Hematopoietic multipotent progenitor cell treated with erythropoietin and hydrocortisone succinate and interleukin-3 and kit ligand, for 6 days (in vitro differentiated cells): ENCODE measurements at regions not wholly inside any gene's neighbourhood (a gene's known extent, or its start where the extent isn't known, plus 50 kb on each side); places are given as distances from the start of the nearest gene placed in this dataset.

Experiments
- DNase-seq: peaks from one replicate; pipeline ENCODE4 v3.0.0-alpha.2; 2015

DNA sequence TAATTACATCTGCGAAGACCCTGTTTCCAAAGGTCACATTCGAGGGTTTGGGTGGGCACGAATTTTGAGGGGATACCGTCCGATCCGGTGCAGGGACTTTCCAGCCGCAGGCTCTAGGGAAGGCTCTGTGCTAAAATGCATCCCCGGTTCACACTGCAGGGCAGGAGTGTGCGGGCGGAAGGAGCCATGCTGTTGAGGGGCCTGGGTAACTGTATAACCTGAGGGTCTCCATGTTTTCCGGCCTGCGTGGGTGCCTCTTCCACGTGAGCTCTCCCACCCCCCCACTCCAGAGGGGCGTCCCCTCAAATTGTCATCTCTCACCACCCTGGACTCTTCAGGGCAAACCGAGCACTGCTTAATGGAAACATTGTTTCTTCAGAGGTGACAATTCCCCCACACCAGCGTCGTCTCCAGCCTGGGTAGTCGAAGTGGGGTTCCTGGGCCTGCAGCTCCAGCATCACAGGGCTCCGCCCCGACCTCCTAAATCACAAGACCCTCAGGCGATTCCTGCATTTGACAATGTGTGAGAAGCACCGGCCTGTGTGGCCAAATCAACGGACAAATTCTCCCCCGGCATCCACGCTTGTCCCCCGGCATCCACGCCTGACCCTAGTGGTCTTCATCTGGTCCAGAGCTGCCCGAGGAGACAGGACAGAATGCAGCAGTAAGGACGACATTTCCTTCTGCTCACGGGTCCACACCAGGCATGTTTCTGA is 51.2 kb downstream of the FOXL3 start:
- DNase-seq = no peak

DNA sequence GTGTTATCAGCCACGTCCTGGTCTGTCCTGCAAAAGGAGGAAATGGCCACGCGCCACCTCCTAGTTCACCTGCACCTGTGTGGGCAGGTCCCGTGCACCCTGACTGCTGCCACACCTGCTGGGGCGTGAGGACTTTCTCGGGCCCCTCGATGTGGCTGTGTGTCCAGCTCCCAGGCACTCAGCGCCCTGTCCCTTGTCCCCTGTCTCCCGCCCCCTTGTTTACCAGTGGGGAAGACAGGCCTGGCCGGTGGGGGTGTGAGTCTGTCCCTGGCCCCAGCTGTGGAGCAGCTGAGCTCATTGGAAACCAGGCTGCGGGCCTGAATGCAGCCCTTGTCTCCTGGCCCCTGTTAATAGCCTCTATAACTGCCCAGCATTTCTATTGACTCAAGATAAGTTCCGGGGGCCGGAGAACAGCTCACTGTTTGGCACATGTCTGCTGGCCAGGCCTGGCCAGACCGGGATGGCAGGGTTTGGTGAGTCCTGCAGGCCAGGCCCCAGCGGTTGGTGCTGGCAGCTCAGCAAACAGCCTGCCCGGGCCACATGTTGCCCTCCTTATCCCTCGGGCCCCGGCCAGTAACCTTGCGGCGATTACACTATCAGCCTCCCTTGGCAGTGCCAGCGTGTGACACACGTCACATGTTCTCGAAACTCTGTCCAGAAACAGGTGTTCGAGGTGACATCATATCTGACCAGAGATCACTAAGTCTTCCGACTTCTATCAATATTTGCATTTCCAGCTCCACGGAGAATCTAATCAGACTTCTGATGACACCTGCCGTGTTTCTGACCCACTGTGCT is 52.1 kb downstream of the FOXL3 start:
- DNase-seq = no peak

DNA sequence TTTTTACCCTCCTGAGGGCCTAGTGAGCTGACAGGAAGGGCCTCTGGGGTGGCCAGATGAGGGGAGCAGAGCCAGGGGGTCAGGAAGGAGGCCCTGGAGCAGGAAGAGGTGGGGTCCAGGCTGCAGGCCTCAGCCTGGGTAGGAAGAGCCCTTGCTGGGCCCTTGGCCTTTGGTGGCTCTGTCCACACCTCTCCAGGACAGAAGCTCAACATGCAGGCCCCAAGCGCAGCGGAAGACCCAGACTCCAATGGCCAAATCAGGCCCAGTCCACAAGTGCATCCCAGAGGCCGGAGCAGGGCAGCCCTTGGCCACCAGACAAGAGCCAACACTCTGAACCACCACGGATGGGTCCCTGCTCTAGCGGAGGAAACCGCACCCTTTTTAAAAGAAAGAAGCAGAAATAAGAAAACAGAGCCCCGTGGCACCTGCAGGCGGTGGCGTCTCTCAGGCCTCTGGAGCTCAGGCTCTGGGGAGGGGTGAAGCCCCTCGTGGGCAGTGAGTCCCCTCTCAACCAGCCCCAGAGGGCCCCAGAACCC is 52.8 kb downstream of the FOXL3 start:
- DNase-seq = no peak

DNA sequence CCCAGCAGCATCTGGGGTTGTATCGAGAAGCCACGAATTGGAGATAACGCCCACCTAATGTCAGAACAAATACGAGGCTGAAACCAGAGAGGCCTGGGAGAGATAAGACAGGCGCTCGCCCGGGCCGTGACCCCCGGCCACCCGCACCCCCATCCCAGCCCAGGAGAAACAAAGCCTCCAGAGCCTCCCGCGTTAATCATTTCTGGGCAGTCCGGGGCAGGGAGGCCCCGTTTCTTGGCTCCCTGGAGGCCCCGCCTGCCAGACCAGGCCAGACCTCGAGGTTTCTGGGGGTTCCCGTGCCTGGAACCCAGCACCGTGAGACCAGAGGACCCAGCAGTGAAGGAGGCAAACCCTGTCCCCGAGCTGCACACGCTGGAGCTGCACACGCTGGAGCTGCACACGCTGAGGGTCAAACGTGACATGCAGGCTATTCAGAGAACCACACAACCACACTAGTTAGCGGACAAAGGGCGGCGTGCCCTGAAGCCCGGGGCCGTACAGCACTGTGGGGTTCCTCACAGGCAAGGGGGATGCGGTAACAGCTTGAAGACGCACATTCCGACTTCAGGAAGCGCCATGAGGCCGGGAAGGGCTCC is 53.4 kb downstream of the FOXL3 start:
- DNase-seq = peak; percentile 22

DNA sequence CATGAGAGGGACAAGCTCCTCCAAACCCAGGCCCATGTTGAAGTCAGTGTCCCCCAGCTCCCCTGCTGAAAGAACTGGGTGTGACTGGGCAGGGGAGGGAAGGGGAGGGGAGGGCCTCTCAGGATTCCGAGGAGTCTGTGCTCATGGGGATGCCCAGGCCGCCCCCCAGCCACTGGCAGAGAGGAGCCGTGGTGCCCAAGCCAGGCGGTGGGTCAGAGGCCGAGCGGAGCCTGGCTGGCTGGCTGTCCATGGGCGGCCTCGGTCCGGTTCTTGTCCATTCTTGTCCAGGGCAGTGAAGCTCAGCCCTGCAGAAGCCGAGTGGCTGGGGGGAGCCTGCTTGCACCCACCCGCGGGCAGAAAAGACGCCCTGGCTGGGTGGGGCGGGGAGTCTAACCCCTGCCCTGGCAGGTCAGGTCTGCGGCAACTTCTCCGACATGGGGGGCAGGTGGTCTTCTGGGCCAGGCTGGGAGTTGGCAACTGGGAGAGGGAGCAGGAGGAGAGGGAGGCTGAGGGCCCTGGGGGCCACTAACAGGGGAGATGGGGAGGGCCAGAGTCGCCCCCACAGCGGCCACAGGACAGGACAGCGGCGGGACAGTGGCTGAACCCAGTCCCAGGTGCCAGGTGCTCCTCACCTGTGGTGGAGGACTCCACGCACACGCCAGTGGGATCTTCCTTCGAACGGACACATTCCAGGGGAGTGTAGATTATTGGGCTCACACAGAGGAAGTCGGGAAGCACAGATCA is 54.1 kb downstream of the FOXL3 start:
- DNase-seq = no peak

DNA sequence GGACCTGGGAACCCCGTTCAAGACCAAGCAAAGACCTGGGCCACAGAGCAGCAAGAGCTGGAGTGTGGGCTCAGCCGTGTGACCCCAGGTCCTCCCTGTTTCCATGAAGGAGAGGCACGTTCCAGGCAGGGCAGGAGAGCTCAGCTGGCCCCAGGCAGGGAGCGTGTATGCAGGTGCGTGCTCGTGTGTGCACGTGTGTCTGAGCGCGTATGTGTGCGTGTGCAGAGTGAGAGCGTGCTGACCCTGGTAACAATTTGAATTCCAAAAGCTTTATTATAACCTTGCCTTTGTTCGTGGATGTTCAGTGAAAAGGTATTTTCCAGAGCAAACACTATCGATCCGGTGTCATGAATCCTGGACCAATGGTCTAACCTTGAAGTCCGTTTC is 54.6 kb downstream of the FOXL3 start:
- no peak for DNase-seq

DNA sequence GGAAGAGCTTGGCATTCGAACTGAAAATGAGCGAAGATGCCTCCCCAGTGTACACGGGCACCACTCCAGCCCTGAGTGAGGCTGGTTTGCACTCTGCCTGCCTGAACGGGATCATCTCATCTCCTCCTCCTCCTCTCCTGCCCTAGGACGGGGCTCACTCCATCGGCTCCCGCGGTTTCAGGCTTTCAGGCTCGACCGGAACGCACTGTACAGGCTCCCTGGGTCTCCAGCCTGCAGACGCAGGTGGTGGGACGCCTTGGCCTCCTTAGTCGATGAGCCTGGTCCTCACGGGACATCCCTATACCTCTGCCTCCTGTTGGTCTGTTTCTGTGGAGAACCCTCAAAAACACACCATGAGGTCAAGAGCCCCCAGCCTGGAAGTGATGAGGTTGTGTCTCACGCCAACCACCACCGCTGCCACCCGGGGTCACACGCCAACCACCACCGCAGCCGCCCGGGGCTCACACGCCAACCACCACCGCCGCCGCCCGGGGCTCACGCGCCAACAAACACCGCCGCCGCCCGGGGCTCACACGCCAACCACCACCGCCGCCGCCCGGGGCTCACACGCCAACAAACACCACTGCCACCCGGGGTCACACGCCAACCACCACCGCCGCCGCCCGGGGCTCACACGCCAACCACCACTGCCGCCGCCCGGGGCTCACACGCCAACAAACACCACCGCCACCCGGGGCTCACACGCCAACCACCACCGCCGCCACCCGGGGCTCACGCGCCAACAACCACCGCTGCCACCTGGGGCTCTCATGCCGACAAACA is 56.3 kb downstream of the FOXL3 start:
- no peak for DNase-seq

DNA sequence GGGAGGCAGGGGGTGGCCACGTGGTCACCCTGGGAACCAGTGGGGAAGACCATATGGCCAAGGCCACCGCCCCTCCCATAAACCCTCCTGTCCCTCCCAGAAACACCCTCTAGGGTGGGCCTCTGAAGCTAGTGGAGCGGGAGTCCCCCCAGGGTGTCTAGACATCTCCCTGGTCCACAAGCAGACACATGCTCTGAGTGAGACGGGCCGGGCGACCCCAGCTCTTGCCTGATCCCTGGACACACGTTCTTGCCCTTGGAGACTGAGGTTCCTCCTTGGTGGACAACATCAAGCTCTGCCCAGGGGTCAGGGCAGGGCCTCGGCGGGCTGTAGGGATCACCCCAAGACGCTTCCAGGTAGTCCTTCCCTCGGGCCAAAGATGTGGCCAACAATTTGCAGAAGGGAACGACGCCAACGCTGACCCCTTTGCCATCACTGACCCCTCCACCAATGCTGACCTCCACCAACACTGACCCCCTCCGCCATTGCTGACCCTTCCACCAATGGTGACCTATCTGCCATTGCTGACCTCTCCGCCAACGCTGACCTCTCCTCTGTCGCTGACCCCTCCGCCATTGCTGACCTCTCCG is 57.1 kb downstream of the FOXL3 start:
- DNase-seq = no peak

DNA sequence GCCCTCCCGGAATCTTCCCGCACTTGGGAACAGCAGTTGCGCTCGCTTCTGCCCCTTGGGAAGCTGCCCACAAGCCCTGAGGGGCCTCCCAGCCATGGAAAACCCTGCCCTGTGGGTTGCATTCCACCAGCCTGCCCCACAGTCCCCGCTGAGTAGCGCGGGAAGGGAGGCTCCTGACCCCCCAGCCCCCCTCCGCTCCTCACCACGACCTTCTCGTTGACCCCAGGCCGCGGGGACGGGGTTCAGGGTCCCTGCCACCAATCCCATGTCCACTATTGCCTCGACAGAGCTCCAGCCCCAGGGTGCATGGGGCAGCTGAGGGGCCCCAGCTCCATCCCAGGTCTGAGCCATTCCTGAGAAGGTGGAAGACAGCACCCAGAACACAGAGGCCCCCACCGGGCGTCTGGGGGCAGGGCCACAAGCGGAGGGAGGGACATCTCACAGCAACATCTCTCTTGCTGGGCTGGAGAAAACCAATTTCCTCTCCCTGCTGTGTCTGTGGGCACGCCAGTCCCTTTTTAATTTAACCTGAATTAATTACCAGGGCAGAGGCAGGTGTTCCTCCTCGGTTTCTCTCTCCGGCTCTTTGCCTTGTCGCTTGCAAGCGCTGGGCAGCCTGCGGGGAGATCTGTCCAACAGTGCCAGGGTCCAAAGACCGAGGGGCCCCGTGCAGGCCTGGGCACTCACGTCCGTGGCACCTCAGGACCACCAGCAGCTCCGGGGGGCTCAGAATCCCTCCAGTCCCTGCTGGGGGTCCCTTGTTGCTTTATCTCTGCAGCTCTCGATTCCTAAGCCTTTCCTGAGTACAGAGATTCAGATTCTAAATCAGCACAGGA is 57.9 kb downstream of the FOXL3 start:
- DNase-seq = no peak

DNA sequence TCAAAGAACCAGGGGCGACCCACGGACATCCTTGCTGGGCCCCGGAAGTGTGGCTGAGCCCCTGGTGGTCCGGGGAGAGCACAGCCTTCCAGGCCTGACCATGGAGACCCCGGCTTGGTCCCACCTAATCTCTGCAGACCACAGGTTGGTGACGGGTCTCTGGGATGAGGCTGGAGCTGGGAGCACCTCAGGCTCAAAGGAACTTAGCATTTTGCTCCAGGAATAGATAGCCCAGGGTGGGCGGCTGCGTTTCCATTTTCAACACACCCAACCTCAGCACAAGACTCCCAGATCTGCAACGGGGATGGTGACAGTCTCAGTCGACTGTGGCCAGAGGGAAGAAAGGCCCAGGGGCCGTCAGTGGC is 58.5 kb downstream of the FOXL3 start:
- no peak for DNase-seq

DNA sequence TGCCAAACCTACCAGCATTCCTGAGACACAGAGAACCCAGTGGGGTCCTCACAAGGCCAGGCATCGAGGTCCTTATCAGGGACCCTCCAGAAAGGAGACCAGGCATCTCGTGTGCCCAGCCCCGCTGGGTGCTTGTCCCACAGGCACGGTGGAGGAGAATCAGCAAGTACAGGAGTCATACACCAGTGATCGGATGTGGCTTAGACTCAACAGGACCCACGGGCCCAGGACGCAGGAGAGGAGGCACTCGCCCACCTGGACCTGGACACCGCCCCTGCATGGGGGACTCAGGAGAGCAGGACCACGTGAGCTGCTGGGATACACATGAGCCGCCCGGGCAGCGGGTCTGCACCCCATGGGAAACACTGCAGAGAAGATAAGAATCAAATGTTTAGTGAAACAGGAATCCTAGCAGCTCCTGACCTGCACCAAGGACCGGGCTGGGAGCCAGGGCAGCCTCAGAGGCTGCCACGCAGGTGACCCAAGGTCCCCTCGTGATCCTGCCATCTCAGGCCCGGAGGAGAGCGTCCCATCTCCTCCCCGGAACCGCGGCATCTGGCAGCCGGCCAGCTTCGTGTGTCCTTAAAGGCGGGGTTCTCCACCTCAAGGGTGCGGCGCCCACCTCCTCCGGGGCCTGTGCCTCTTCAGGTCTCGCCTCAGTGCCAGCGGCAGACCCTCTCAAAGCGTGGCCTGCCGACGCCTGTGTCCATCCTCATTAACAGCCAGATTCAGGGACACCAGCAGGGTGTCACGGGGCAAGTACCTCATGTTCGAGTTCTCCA is 59.2 kb downstream of the FOXL3 start:
- no peak for DNase-seq

DNA sequence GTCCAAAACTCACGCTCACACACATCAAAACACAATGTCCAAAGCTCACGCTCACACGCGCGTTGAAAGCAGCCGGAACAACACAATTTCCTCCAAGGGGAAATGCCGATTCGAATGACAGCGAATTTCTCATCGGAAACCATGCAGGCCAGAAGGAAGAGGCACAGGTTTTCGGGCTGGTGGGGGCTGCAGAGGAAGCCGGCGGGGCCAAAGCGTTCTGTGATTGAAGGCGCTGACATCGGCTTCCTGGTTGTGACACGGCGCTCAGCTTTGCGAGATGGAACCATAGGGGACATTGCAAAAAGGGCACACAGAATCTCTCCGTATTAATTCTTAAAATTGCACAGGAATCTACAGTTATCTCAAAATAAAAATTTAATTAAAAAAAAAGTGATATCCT is 61.3 kb downstream of the FOXL3 start:
- no peak for DNase-seq

DNA sequence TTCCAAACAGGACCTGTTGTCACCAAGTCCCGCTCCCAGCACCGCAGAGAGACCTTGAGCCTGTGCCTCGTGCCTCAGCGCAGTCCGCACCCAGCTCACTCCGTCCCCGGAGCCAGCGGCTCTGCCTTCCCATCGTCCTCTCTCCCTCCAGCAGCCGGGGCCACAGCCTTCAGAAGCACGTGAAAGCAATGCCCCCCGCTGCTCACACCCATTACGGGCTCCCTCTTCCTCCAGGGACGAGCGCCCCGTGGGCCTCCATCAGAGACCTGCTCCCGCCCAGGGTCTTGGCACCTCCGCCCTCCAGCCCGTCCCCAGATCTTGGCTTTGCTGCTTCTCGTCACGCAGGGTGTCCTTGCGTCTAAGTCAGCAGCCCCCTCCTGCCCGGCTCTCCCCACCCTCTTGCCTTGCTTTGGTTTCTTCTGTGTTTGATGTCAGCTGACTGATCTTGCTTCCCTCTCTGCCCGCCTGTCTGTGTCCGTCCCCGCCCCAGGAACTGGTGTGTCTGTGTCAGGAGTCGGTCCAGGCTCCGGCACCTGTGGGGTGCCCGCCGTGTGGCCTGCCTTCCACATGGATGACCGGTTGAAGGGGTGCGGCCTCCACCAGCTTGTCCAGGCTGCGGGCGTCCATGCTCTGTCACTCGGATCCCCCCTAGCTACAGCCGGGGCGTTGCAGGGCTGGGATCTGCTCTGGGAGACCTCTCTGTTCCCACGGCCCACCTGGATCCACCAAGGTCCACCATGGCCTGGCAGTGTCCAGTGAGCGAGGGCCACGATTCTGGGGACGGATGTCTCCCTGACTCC is 61.9 kb downstream of the FOXL3 start:
- DNase-seq = no peak

DNA sequence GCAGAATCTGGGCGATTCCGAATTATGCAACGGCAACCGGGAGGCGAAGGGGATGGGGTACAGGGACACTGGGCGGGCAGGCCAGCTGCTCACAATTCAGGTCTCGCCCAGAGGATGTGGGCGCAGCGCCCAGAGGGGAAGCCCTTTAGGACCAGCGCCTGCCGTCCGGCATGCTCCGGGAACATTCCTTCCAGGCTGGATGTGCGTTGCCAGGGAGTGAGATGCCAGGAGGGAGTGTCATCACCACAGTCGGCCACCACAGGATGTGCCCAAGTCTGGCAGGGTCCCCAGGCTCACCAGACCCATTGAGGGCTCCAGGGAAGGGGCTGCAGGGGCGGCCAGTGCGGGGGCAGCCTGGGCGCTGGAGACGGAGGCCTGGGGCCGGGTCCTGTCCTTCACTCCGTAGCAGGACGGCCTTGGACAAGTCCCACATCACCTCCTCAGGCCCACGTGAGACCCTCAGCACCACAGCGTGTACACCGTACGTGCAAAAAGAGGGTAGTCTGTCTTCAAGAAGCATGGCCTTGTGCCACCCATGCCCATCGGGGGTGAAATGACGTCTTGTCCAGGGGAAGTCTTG is 63.9 kb downstream of the FOXL3 start:
- DNase-seq = no peak

DNA sequence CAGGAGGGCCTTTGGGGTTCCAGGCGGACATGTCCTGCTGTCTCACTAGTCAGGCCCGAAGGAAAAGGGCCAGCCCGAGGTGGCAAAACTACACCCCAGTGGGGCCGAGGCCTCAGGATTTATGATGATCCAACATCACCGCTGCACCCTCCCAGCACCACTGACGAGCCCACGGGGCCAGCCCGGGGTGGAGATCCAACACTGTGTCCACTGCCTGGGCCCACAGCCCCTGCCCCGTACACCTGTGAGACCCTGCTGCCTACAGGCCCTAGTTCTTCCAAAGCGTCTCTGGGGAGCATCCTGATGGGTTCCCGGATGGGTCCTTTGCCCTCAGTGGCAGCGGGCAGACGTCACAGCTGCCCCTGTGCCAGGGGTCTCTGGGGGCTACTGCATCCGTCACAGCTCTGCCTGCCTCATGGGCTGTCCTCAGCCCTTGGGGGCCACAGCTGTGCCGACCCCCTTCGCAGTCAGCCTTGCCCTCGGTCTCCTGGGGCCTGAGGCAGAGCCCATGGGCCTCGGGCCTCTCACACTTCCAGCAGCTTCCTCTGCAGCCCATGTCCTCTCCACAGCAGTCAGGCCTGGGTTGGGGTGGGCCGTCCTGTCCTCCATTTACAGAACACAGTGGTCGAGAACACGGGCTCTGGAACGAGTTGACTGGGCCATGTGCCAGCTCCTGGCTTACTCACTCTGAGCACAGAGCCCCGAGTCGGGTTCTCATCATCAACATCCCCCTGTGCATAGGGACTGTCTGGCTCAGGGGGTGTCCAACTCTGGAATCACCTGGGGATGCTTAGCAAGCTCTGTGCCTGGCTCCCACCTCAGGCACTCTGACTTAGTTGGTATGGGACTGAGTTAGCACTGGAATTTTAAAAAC is 64.9 kb downstream of the FOXL3 start:
- DNase-seq = no peak

DNA sequence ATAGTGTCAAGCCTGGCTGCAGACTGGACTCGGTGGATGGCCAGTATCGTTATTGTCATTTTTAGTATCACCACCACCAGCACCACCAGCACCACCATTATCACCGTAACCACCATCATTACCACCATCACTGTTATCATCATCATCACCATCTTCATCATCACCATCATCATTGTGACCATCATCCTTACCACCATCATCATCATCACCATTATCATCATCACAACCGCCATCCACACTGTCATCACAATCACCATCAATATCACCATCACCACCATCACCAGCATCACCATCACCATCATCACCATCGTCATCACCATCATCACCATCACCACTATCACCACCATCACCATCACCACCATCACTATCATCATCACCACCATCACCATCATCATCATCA is 65.6 kb downstream of the FOXL3 start:
- no peak for DNase-seq

DNA sequence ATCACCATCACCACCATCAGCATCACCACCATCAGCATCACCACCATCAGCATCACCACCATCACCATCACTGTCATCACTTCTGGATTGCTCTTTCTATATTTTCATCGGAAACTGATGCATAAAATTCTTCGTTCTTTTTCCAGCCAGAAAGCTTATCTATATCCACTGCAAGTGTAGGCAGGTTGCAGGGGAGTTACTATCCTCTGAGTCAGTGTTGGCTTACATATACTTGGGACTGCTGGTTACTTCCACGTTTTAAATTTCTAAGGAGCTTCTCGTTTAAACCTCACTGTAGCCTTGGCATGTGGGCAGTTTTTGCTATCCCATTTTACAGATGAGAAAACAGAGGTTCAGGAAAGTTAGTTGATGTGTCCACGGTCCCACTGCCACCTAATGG is 66.1 kb downstream of the FOXL3 start:
- DNase-seq = no peak
